MCF 10A (cell line): ENCODE measurements at regions not wholly inside any gene's neighbourhood (a gene's known extent, or its start where the extent isn't known, plus 50 kb on each side); places are given as distances from the start of the nearest gene placed in this dataset.

Source experiments
- BruUV-seq: library from RNA; stranded (reverse); fragments of 400-500 nt; replicated peaks from 2 replicates; lab custom pipeline; 2021; lab: Mats Ljungman, UMichigan
- CTCF ChIA-PET: fragments of 300-600 bp; sonication (Branson Sonifier 250); formaldehyde crosslinking; extraction: SDS; loops from one replicate; lab custom pipeline; 2021; ENCODE audit warnings: antibody characterized with exemption, inconsistent platforms; lab: Yijun Ruan, JAX
- POLR2A ChIA-PET: fragments of 300-600, 350-650 bp; sonication (Branson Sonifier 250); formaldehyde crosslinking; extraction: SDS; loops from one replicate; lab custom pipeline; 2020; ENCODE audit warnings: antibody characterized with exemption, inconsistent platforms; lab: Yijun Ruan, JAX
- DNase-seq: peaks from one replicate; pipeline ENCODE4 v3.0.0-alpha.2; 2018; ENCODE audit not compliant: unreplicated experiment
- H3K27ac Mint-ChIP-seq: one replicate; pipeline ENCODE4 v1.8.0; 2022; ENCODE audit warnings: mild to moderate bottlenecking, low read depth, mixed read lengths; ENCODE audit not compliant: unreplicated experiment
- H3K27me3 Mint-ChIP-seq: one replicate; pipeline ENCODE4 v1.8.0; 2022; ENCODE audit warnings: mixed read lengths; ENCODE audit not compliant: insufficient read depth, unreplicated experiment
- H3K36me3 Mint-ChIP-seq: one replicate; pipeline ENCODE4 v1.8.0; 2022; ENCODE audit warnings: mild to moderate bottlenecking, moderate library complexity, mixed read lengths; ENCODE audit not compliant: insufficient read depth, unreplicated experiment
- H3K4me1 Mint-ChIP-seq: one replicate; pipeline ENCODE4 v1.8.0; 2022; ENCODE audit warnings: mixed read lengths; ENCODE audit not compliant: insufficient read depth, unreplicated experiment
- H3K4me3 Mint-ChIP-seq: one replicate; pipeline ENCODE4 v1.8.0; 2022; ENCODE audit warnings: mild to moderate bottlenecking, moderate library complexity, mixed read lengths; ENCODE audit not compliant: unreplicated experiment
- H3K9me3 Mint-ChIP-seq: one replicate; pipeline ENCODE4 v1.8.0; 2022; ENCODE audit warnings: mixed read lengths; ENCODE audit not compliant: unreplicated experiment
- intact Hi-C: fragments of 100-400 bp; cut with micrococcal nuclease; formaldehyde crosslinking; loops from 2 replicates; pipeline ENCODE4 v1.14.1; 2022
- TF ChIP-seq, protein P1 (sequence below): fragments of 200-600 bp; IDR thresholded peaks from one replicate; pipeline ENCODE4 v1.8.0; 2022; ENCODE audit warnings: antibody characterized with exemption, mild to moderate bottlenecking; ENCODE audit not compliant: unreplicated experiment

DNA sequence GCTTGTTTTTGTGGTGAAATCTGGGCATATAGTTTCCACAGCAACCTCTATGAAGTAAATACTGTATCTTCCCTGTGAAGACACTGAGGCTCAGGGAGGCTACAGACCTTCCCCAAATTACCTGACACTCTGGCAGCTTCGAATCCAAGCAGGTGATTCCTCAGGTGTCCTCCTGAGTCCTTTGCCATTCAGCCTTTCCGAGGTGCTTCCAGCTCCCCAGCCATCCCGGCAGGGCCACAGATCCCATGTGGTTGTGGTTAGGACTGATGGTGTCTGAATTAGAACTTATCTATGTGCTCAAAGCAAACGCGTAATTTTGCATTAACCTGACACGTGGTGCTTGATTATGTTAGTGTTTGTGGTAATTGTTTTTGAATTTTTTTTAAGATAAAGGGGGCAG is 785.6 kb downstream of the BRD1 start:
- Mint-ChIP-seq H3K36me3 (no peaks in the 10 kb centered on the region), H3K4me3 (no peak overlapping the region), H3K27me3 (no peaks in the 10 kb centered on the region), H3K4me1 (no peaks in the 10 kb centered on the region), H3K27ac (no peak overlapping the region), H3K9me3 (peaks cover 48% of the 10 kb centered on the region)
- TF ChIP-seq, protein P1, sequence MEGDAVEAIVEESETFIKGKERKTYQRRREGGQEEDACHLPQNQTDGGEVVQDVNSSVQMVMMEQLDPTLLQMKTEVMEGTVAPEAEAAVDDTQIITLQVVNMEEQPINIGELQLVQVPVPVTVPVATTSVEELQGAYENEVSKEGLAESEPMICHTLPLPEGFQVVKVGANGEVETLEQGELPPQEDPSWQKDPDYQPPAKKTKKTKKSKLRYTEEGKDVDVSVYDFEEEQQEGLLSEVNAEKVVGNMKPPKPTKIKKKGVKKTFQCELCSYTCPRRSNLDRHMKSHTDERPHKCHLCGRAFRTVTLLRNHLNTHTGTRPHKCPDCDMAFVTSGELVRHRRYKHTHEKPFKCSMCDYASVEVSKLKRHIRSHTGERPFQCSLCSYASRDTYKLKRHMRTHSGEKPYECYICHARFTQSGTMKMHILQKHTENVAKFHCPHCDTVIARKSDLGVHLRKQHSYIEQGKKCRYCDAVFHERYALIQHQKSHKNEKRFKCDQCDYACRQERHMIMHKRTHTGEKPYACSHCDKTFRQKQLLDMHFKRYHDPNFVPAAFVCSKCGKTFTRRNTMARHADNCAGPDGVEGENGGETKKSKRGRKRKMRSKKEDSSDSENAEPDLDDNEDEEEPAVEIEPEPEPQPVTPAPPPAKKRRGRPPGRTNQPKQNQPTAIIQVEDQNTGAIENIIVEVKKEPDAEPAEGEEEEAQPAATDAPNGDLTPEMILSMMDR: no peak
- ChIA-PET CTCF (no interaction called here), POLR2A (no interaction called here)
- BruUV-seq: no TSS peak
- intact Hi-C loops: no loop called here
- no peak for DNase-seq

DNA sequence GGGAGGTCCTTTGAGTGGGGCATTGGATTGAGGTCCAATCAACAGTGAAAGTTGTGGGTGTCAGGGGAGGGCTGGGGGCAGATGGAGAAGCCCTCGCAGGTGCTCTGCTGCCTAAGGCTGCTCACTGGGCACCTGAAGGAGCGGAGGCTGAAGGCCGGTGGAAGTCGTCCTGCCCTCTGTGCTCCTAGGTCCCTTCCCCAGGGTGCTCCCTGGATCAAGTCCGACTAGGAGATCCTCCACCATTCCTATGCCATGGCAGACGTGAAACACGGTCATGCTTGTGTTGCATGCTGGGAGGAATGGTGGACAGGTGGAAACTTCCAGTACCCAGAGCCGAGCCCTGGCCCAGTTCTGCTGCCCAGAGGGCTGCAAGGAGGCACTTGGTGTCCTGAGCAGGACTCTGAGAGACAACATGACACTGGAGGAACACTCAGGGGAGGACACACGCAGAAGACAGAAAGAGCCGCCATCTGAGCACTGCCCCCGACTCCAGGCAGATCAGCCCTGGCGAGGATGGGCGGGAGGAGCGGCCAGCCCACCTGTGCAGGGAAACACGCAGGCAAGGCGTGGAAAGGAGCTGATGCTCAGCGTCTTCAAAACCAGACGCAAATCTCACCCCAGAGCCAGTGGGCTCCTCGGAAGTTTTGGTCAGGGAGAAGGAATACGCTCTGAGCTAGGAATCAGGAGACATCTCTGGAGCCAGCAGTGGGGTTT is 786.8 kb downstream of the BRD1 start:
- BruUV-seq: no TSS peak
- H3K27ac Mint-ChIP-seq: no peak overlapping the region
- ChIA-PET CTCF (no interaction called here), POLR2A (no interaction called here)
- peaks cover 55% of the 10 kb centered on the region for H3K9me3 Mint-ChIP-seq
- H3K4me3 Mint-ChIP-seq: no peak overlapping the region
- no peaks in the 10 kb centered on the region for H3K27me3 Mint-ChIP-seq
- DNase-seq: no peak
- intact Hi-C loops: no loop called here
- H3K4me1 Mint-ChIP-seq: no peaks in the 10 kb centered on the region
- H3K36me3 Mint-ChIP-seq: no peaks in the 10 kb centered on the region
- TF ChIP-seq, protein P1: no peak

DNA sequence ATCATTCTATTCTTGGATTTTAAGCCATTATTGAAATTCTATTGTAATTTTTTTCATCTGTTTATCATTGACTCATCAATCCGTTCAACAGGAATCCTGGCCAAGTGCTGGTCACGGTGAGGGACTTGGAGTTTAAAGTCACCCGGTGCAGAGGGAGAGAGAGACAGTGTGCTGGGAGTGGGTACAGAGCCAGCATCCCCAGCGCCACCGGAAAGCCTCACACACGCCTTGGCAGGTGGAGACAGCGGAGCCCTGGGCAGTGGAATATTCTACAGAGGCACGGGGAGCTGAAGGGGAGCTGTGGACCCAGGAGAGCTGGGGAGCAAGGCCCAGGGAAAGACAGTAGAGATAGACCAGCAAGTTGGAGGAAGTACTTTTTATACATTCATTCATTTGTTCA is 787.6 kb downstream of the BRD1 start:
- Mint-ChIP-seq H3K4me1 (no peaks in the 10 kb centered on the region), H3K9me3 (peaks cover 49% of the 10 kb centered on the region), H3K4me3 (no peak overlapping the region), H3K36me3 (no peaks in the 10 kb centered on the region), H3K27ac (no peak overlapping the region), H3K27me3 (no peaks in the 10 kb centered on the region)
- intact Hi-C loops: no loop called here
- ChIA-PET CTCF (no interaction called here), POLR2A (no interaction called here)
- BruUV-seq: no TSS peak
- no peak for DNase-seq
- TF ChIP-seq, protein P1: no peak

DNA sequence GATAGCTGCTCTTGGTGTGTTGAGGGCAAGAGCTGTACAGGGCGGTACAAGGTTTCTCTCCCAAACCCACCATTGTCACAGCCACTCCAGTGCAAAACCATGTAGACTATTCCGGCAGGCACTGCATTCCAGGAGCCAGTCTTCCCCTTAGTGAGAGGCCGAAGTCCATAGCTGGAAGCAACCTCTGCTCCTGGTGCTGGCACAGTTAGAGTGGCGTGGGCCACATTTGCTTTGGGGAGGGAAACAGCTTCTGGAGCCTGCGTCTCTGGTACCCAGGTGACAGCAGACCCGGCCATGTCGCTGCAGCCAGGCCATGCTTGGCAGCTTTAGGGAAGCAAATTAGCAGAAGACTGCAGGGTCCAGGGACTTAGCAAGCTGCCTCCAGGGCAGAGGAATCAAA is 788.0 kb downstream of the BRD1 start:
- no TSS peak for BruUV-seq
- intact Hi-C loops: no loop called here
- Mint-ChIP-seq H3K36me3 (no peaks in the 10 kb centered on the region), H3K4me1 (no peaks in the 10 kb centered on the region), H3K27ac (no peak overlapping the region), H3K4me3 (no peak overlapping the region), H3K9me3 (peaks cover 47% of the 10 kb centered on the region), H3K27me3 (no peaks in the 10 kb centered on the region)
- no peak for DNase-seq
- TF ChIP-seq, protein P1: no peak
- ChIA-PET CTCF (interaction anchor here (0.5 kb wide), 1 partner anchor 250 kb away, joined by 3 read pairs; no protein-coding TSS in a partner anchor), POLR2A (no interaction called here)
